Type B pancreatic cell (in vitro differentiated cells): ENCODE measurements at regions not wholly inside any gene's neighbourhood (a gene's known extent, or its start where the extent isn't known, plus 50 kb on each side); places are given as distances from the start of the nearest gene placed in this dataset.

Experiments
- DNase-seq: peaks from one replicate; pipeline ENCODE4 v3.0.0; 2021; ENCODE audit warnings: mixed read lengths; ENCODE audit not compliant: unreplicated experiment; ENCODE audit errors: extremely low spot score
- H3K27ac Mint-ChIP-seq: 2 replicates; pipeline ENCODE4 v1.8.0; 2021; ENCODE audit warnings: mild to moderate bottlenecking, mixed read lengths
- H3K27me3 Mint-ChIP-seq: 2 replicates; pipeline ENCODE4 v1.8.0; 2021; ENCODE audit warnings: mixed read lengths
- H3K36me3 Mint-ChIP-seq: 2 replicates; pipeline ENCODE4 v1.8.0; 2021; ENCODE audit warnings: mixed read lengths
- H3K4me1 Mint-ChIP-seq: one replicate; pipeline ENCODE4 v1.8.0; 2021; ENCODE audit warnings: mixed read lengths; ENCODE audit not compliant: unreplicated experiment
- H3K4me3 Mint-ChIP-seq: 2 replicates; pipeline ENCODE4 v1.8.0; 2021; ENCODE audit warnings: mild to moderate bottlenecking, mixed read lengths
- H3K9me3 Mint-ChIP-seq: 2 replicates; pipeline ENCODE4 v1.8.0; 2021; ENCODE audit warnings: mixed read lengths
- CTCF ChIP-seq: fragments of 200-600 bp; sonication (generic); conservative IDR thresholded peaks from 2 replicates; pipeline ENCODE4 v1.5.0; 2021; ENCODE audit warnings: antibody characterized with exemption, mild to moderate bottlenecking

DNA sequence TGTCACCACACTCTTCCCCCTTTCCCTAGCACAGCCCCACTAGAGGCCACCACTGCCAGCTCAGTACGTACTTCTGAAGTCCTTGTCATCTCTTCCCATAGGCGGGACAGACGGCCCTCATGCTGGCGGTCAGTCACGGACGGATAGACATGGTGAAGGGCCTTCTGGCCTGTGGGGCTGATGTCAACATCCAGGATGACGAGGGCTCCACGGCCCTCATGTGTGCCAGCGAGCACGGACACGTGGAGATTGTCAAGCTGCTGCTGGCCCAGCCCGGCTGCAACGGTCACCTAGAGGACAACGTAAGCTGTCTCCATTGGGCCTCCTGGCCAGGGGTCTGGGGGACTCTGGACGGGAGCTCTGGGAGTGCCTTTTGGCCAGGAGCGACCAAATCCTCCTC lies 99.4 kb upstream of the DMRT1 start:
- Mint-ChIP-seq H3K36me3 (peaks cover 61% of the 10 kb centered on the region), H3K27ac (no peak overlapping the region), H3K4me1 (peaks cover 2% of the 10 kb centered on the region)

GRCh38 chr9:742914-743589 lies 98.4 kb upstream of the DMRT1 start:
- DNase-seq = no peak
- Mint-ChIP-seq H3K27me3 (no peaks in the 10 kb centered on the region), H3K36me3 (peaks cover 60% of the 10 kb centered on the region), H3K27ac (no peak overlapping the region), H3K9me3 (no peaks in the 10 kb centered on the region), H3K4me3 (no peak overlapping the region), H3K4me1 (peaks cover 7% of the 10 kb centered on the region)
- no peak for TF ChIP-seq CTCF

More for the DNA sequence above, 99.4 kb upstream of the DMRT1 start:
- Mint-ChIP-seq H3K27me3 (no peaks in the 10 kb centered on the region), H3K4me3 (no peak overlapping the region), H3K9me3 (no peaks in the 10 kb centered on the region)
- no peak for DNase-seq
- TF ChIP-seq CTCF = no peak

DNA sequence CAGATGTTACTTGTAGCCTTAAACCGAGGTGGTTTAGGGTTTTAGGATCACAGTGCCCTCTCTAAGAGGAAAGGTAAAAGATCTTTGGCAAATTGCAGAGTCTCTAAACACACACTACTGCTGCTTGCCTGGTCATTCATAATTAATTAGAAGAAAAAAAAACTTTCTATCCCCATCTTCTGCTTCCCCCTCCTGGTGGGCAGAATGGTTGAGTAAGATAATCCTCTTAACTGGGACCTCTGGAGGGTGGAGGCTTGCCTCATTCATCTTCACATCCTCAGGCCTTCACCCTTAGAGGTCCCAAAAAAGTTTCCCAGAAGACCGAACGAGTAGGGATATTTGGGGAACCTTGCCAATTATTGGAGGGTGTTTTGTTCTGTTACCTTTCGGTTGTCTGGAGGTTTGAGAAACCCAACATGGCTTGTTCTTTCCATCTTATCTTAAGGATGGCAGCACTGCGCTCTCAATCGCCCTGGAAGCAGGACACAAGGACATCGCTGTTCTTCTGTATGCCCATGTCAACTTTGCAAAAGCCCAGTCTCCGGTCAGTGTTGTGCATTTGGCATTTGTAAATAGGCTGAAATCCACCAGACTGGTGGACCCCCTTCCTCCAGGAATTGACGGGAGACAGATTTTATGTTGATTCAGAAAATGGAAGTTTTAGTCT lies 97.3 kb upstream of the DMRT1 start:
- no peak for TF ChIP-seq CTCF
- DNase-seq = peak; percentile 18
- Mint-ChIP-seq H3K27ac (no peak overlapping the region), H3K9me3 (no peaks in the 10 kb centered on the region), H3K4me1 (peaks cover 7% of the 10 kb centered on the region), H3K36me3 (peaks cover 51% of the 10 kb centered on the region), H3K4me3 (no peak overlapping the region), H3K27me3 (no peaks in the 10 kb centered on the region)

DNA sequence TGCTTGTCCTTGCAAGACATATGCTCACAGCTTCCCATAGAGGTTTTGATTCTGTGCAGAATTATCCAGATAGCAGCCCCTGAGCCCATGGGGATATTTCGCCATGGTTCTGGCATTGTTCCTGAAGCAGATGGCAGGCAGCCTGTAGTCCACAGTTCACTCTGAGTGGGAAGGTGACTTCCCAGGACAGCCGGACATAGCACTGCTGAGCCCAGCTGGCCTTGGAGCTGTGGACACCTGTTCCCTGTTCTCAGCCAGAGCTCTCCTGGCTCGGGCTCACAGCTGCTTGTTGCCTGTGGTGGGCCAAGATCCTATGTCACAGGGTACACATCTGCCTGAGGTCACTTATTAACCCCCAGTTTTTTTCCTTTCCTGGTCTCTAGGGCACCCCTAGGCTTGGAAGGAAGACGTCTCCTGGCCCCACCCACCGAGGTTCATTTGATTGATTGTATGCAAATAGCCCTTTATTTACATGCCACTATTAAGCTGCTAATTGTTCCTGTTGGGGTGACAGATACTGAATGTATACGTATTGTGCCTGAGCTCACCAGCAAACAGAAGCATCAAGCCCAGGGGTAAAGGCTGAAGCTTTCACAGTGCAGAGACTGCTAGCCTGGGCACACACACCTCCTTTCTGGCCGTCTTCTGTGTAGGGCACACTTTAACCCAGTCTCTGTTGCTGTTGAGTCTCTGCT lies 96.6 kb upstream of the DMRT1 start:
- no peak overlapping the region for H3K27ac Mint-ChIP-seq
- H3K9me3 Mint-ChIP-seq = no peaks in the 10 kb centered on the region
- no peak for DNase-seq
- no peaks in the 10 kb centered on the region for H3K27me3 Mint-ChIP-seq
- H3K4me1 Mint-ChIP-seq = peaks cover 7% of the 10 kb centered on the region
- no peak for TF ChIP-seq CTCF
- H3K36me3 Mint-ChIP-seq = peaks cover 44% of the 10 kb centered on the region
- no peak overlapping the region for H3K4me3 Mint-ChIP-seq

GRCh38 chr9:745761-746380 lies 95.6 kb upstream of the DMRT1 start:
- Mint-ChIP-seq H3K4me3 (no peak overlapping the region), H3K36me3 (peaks cover 41% of the 10 kb centered on the region), H3K9me3 (no peaks in the 10 kb centered on the region), H3K4me1 (peaks cover 7% of the 10 kb centered on the region), H3K27ac (no peak overlapping the region), H3K27me3 (no peaks in the 10 kb centered on the region)
- no peak for DNase-seq
- no peak for TF ChIP-seq CTCF
